ENCODE measurements at regions not wholly inside any gene's neighbourhood (a gene's known extent, or its start where the extent isn't known, plus 50 kb on each side); places are given as distances from the start of the nearest gene placed in this dataset.

DNA sequence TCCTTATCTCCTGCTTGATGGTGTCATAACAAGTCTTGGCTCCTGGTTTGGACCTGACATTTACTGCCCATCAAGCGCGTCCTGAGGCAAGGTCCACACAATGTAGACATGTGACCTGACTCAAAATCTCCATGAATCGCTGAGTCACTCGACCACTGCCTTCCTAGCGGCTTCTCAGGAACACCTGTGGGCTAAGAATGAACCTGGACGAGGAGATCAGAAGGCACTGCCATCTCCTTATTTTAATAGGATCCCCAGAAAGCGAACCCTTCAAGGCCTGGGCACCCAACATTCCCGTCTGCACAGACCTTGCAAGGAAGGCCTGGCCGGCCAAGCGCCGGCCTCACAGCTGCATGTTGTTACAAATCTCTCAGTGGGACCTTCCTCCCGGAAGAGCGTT, 60.6 kb upstream of the IRX1 start:
- no peak for TF ChIP-seq TAF1 (IDR thresholded peaks at IDR 0.05; ENCODE audit: borderline replicate concordance, low read depth, low read length)
- no peak for TF ChIP-seq YY1 (IDR thresholded peaks at IDR 0.05; ENCODE audit: low read depth)
- TF ChIP-seq, protein P1, sequence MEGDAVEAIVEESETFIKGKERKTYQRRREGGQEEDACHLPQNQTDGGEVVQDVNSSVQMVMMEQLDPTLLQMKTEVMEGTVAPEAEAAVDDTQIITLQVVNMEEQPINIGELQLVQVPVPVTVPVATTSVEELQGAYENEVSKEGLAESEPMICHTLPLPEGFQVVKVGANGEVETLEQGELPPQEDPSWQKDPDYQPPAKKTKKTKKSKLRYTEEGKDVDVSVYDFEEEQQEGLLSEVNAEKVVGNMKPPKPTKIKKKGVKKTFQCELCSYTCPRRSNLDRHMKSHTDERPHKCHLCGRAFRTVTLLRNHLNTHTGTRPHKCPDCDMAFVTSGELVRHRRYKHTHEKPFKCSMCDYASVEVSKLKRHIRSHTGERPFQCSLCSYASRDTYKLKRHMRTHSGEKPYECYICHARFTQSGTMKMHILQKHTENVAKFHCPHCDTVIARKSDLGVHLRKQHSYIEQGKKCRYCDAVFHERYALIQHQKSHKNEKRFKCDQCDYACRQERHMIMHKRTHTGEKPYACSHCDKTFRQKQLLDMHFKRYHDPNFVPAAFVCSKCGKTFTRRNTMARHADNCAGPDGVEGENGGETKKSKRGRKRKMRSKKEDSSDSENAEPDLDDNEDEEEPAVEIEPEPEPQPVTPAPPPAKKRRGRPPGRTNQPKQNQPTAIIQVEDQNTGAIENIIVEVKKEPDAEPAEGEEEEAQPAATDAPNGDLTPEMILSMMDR (IDR thresholded peaks at IDR 0.05): no peak
- TF ChIP-seq, protein P2, sequence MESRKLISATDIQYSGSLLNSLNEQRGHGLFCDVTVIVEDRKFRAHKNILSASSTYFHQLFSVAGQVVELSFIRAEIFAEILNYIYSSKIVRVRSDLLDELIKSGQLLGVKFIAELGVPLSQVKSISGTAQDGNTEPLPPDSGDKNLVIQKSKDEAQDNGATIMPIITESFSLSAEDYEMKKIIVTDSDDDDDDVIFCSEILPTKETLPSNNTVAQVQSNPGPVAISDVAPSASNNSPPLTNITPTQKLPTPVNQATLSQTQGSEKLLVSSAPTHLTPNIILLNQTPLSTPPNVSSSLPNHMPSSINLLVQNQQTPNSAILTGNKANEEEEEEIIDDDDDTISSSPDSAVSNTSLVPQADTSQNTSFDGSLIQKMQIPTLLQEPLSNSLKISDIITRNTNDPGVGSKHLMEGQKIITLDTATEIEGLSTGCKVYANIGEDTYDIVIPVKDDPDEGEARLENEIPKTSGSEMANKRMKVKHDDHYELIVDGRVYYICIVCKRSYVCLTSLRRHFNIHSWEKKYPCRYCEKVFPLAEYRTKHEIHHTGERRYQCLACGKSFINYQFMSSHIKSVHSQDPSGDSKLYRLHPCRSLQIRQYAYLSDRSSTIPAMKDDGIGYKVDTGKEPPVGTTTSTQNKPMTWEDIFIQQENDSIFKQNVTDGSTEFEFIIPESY (IDR thresholded peaks at IDR 0.05; ENCODE audit: borderline replicate concordance, low read depth): no peak
- TF ChIP-seq JUND (IDR thresholded peaks at IDR 0.05): no peak
- no peak for TF ChIP-seq GABPA (IDR thresholded peaks at IDR 0.05; ENCODE audit: low read depth)
- TF ChIP-seq EP300 (IDR thresholded peaks at IDR 0.05; ENCODE audit: borderline replicate concordance in 1 of 2, low read depth in 1 of 2, low read length in 1 of 2): no peak
- TF ChIP-seq RAD21 (IDR thresholded peaks at IDR 0.05; ENCODE audit: low read length): no peak
